GM20000 (cell line): ENCODE measurements at regions not wholly inside any gene's neighbourhood (a gene's known extent, or its start where the extent isn't known, plus 50 kb on each side); places are given as distances from the start of the nearest gene placed in this dataset.
"Not testable (repeated sequence)": the region's sequence is repeated elsewhere in the genome, so short reads cannot be mapped to it uniquely, and the experiment has no call there.

Source experiments
- DNase-seq: peaks from one replicate; pipeline ENCODE4 v3.0.0; 2012; ENCODE audit warnings: low spot score
- TF ChIP-seq, protein P1 (sequence below): IDR thresholded peaks from 2 replicates; pipeline ENCODE4 v1.5.1; 2012; ENCODE audit warnings: mild to moderate bottlenecking, control low read depth; ENCODE audit errors: extremely low read depth, missing control alignments

- TF ChIP-seq, protein P1, sequence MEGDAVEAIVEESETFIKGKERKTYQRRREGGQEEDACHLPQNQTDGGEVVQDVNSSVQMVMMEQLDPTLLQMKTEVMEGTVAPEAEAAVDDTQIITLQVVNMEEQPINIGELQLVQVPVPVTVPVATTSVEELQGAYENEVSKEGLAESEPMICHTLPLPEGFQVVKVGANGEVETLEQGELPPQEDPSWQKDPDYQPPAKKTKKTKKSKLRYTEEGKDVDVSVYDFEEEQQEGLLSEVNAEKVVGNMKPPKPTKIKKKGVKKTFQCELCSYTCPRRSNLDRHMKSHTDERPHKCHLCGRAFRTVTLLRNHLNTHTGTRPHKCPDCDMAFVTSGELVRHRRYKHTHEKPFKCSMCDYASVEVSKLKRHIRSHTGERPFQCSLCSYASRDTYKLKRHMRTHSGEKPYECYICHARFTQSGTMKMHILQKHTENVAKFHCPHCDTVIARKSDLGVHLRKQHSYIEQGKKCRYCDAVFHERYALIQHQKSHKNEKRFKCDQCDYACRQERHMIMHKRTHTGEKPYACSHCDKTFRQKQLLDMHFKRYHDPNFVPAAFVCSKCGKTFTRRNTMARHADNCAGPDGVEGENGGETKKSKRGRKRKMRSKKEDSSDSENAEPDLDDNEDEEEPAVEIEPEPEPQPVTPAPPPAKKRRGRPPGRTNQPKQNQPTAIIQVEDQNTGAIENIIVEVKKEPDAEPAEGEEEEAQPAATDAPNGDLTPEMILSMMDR, result no peak
- no peak for DNase-seq
These were observed 234.3 kb upstream of the HHIP start for GRCh38 chr4:144411700-144412099.

- DNase-seq, result no peak
- TF ChIP-seq, protein P1, result no peak
These were observed 224.9 kb upstream of the HHIP start for GRCh38 chr4:144421056-144421455.

- no peak for DNase-seq
These were observed 224.0 kb upstream of the HHIP start for GRCh38 chr4:144421839-144422565.

GRCh38 chr4:144423930-144424329, 222.0 kb upstream of the HHIP start:
- TF ChIP-seq, protein P1, result no peak
- DNase-seq, result no peak

More at GRCh38 chr4:144421839-144422565, 224.0 kb upstream of the HHIP start:
- TF ChIP-seq, protein P1, result no peak

DNA sequence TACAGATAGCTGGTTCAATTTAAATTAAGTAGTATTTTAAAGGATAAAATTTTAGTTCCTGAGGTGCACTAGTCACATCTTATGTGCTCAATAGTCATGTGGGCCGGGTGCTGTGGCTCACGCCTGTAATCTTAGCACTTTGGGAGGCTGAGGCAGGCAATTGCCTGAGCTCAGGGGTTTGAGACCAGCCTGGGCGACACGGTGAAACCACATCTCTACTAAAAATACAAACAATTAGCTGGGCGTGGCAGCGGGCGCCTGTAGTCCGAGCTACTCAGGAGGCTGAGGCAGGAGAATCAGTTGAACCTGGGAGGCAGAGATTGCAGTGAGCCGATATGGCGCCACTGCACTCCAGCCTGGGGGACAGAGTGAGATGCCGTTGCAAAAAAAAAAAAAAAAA, 219.9 kb upstream of the HHIP start:
- DNase-seq, result not testable (repeated sequence)

DNA sequence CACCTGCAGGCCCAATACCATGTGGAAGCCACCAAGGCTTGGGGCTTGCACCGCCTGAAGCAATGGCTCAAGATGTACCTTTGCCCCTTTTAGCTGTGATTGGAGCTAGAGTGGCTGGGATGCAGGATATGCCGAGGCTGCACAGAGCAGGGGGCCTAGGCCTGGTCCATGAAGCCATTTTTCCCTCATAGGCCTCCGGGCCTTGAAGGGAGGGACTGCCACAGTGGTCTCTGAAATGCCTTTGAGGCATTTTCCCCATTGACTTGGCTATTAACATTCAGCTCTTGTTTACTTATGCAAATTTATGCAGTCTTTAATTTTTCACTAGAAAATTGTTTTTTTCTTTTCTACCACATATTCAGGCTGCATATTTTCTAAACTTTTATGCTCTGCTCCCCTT, 203.2 kb upstream of the HHIP start:
- DNase-seq, result no peak

GRCh38 chr4:144449611-144450010, 196.3 kb upstream of the HHIP start:
- TF ChIP-seq, protein P1, result no peak
- no peak for DNase-seq

More for the DNA sequence above, 203.2 kb upstream of the HHIP start:
- TF ChIP-seq, protein P1, result no peak

GRCh38 chr4:144450526-144450925, 195.4 kb upstream of the HHIP start:
- TF ChIP-seq, protein P1, result no peak
- no peak for DNase-seq
